HL-60 (cell line): ENCODE measurements at regions not wholly inside any gene's neighbourhood (a gene's known extent, or its start where the extent isn't known, plus 50 kb on each side); places are given as distances from the start of the nearest gene placed in this dataset.

Source experiments
- DNase-seq, 2 experiments: peaks; one replicate each; pipeline ENCODE4 v3.0.0-alpha.2; 2010 to 2020; ENCODE audit warnings: low read depth in 1 of 2, low spot score in 1 of 2
- H3K27ac ChIP-seq: fragments of 250-450 bp; sonication (Bioruptor Pico); replicated peaks from 2 replicates; pipeline ENCODE4 v1.5.1; 2020; ENCODE audit warnings: mild to moderate bottlenecking, moderate library complexity
- H3K27me3 ChIP-seq: fragments of 250-450 bp; sonication (Bioruptor Pico); 2 replicates; pipeline ENCODE4 v1.5.1; 2021; ENCODE audit warnings: mild to moderate bottlenecking, moderate library complexity; ENCODE audit not compliant: insufficient read depth, poor library complexity, severe bottlenecking
- H3K4me3 ChIP-seq: replicated peaks from 2 replicates; pipeline ENCODE4 v1.5.1; 2011; ENCODE audit warnings: mild to moderate bottlenecking, control low read depth, low read length; ENCODE audit not compliant: insufficient read depth
- CTCF ChIP-seq: IDR thresholded peaks from one replicate; pipeline ENCODE4 v1.5.1; 2011; ENCODE audit warnings: low read length, control low read depth, inconsistent platforms; ENCODE audit not compliant: insufficient read depth
- GABPA ChIP-seq: IDR thresholded peaks from 2 replicates; pipeline ENCODE4 v1.6.1; 2012; ENCODE audit warnings: low read depth
- POLR2AphosphoS5 ChIP-seq: IDR thresholded peaks from 2 replicates; pipeline ENCODE4 v1.6.1; 2012; ENCODE audit warnings: low read depth
- REST ChIP-seq: IDR thresholded peaks from 2 replicates; pipeline ENCODE4 v1.6.1; 2012; ENCODE audit warnings: low read depth; ENCODE audit not compliant: insufficient replicate concordance
- SPI1 ChIP-seq: IDR thresholded peaks from 2 replicates; pipeline ENCODE4 v1.6.1; 2012; ENCODE audit warnings: low read depth, mild to moderate bottlenecking, borderline replicate concordance

- H3K27ac ChIP-seq, result no peak overlapping the region
- no peak for DNase-seq
- H3K4me3 ChIP-seq, result no peak overlapping the region
- H3K27me3 ChIP-seq, result no peaks in the 10 kb centered on the region
- TF ChIP-seq CTCF (no peak), GABPA (no peak)
These were observed 347.2 kb upstream of the WWC1 start for GRCh38 chr5:167944121-167944852.

- DNase-seq, result no peak
- no peak for TF ChIP-seq CTCF
- no peak for TF ChIP-seq SPI1
- no peak for TF ChIP-seq GABPA
- TF ChIP-seq POLR2AphosphoS5, result no peak
- no peak for TF ChIP-seq REST
- no peaks in the 10 kb centered on the region for H3K27me3 ChIP-seq
- no peak overlapping the region for H3K27ac ChIP-seq
- no peak overlapping the region for H3K4me3 ChIP-seq
These were observed 345.7 kb upstream of the WWC1 start for GRCh38 chr5:167945542-167946384.

GRCh38 chr5:167947306-167947705 is 344.1 kb upstream of the WWC1 start:
- Histone ChIP-seq H3K27ac (no peak overlapping the region), H3K27me3 (no peaks in the 10 kb centered on the region), H3K4me3 (no peak overlapping the region)
- TF ChIP-seq REST (no peak), SPI1 (no peak), CTCF (no peak), POLR2AphosphoS5 (no peak)
- DNase-seq, result no peak
